ENCODE measurements at regions not wholly inside any gene's neighbourhood (a gene's known extent, or its start where the extent isn't known, plus 50 kb on each side); places are given as distances from the start of the nearest gene placed in this dataset.

DNA sequence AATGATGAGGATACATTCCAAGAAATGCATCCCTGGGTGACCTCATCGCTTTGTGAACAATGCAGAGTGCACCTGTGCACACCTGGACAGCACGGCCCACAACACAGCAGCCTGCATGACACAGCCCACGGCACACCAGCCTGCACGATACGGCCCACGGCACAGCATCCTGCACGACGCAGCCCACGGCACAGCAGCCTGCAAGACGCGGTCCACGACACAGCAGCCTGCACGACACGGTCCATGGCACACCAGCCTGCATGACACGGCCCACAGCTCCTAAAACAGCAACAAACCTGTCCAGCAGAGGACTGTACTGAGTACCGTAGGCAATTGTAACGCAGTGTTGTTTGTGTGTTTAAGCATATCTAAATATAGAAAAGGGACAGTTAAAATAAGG, 134.7 kb upstream of the PPP2R2D start:
- intact Hi-C loops (cut with micrococcal nuclease), result no loop called here

DNA sequence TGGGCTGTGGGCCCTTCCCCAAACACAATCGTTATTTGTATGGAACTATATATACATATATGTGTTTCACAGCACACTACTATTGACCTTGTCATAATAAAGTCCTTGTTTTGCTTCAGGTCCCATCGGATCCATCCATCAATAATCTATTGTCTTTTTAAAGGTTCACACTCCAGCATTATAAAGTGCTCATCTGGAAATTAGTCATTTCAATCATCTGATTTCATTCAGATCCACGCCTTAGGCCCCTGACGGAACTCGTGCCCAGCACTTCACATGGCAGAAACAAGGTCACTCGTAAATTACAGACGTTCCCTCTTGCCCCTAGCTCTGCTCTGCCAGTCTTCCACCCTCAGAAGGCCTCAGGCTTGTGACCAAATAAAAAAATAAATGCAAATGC, 133.1 kb upstream of the PPP2R2D start:
- intact Hi-C loops (cut with micrococcal nuclease), result no loop called here

DNA sequence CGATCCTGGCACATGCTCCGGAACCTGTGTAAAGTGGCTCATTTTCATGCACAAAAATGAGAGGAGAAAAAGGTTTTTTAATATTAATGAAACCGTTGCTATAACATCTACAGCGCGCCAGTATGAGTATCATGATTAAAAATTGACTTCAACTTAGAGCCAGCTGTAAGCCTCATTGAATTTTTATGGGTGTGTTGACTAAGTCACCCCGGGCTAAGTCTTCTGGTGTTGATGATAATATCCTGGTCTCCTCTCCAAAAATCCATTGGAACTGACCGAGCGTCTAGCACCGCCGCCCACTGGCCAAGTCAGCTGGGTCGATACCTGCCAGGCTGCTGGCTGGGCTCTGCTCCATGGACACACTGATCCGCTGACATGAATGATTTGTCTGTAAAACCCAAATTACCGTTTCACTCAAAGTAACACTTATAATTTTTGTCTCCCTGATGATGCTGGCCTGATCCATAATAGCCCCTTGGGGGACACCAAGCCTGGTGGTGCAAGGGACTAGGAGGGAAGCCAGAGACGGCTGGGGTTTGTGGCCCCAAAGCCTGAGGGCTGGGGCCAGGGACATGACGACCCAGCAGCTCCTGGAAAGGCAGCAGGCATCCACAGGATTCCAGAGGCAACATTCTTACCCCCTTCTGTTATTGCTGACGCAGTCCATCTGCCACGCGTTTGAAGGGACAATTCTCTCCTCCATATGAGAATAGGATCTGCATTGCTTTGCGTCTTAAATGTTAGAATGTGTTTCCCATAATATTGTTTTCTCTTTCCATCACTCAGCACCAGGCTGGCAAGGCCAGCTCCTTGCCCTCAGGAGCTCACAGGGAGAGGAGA, 131.0 kb upstream of the PPP2R2D start:
- intact Hi-C loops (cut with micrococcal nuclease), result no loop called here

DNA sequence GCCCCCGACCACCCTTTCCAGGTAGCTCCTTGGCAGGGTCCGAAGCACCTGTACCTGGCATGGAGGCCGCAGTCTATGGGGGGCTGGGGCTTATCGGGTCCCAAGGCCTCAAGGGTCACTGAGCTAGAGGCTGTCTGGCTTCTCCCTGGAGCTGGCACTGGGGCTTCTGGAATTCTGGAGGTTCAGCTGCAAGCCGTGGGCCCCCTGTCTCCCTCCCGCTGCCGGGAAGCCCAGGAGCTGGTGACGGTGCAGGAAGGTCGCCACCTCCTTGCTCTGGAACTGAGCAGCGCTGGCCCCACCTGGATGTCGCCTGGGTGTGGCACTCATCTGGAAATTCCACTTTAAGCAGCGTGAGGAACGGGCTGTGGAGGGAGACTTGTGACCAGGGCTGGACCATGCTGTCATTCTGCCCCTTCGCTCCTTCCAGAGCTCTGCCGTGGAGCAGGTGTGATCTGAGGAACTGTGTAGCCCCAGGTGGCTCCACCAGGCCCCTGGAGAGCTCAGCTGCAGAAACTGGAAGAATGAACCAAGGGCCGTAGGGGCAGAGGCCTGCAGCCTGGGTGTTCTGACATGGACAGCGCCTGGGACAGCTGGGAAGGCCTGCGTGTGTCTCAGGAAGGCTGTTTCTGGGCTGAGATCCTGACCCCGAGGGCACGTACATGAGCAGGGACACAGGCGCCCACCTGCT, 129.7 kb upstream of the PPP2R2D start:
- intact Hi-C loops (cut with micrococcal nuclease), result no loop called here

DNA sequence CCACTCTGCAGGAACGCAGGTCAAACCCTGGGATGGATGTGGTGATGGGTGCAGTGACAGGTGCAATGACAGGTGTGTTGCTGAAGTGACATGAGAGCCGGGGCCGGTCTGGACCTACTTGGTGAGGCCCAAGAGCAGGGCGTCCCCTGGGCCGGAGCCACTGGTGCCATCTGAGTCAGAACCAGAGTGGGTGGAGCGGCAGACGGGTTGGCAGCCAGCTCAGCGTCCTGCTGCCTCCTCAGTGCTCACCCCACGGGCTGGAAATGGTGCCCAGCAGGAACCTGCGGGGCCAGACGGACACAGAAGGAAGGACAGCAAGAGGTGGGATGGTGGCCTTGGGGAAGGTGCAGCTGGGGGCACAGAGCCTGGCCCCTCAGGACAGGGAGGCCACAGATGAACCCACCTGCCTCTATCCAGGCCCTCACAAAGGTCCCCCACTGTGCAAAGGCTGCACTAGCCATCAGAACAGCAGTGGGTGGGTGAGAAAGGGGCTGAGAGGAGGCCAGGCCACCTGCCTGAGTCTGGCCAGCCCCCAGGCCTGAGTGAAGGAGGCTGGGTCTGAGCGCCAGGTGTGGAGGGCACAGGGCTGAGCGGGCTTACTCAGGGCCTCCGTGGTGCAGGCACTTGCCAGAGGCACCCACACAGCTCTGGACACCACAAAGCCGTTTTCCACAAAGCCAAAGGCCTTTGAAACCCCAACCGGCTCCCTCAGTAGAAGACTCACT, 129.0 kb upstream of the PPP2R2D start:
- intact Hi-C loops (cut with micrococcal nuclease), result no loop called here

DNA sequence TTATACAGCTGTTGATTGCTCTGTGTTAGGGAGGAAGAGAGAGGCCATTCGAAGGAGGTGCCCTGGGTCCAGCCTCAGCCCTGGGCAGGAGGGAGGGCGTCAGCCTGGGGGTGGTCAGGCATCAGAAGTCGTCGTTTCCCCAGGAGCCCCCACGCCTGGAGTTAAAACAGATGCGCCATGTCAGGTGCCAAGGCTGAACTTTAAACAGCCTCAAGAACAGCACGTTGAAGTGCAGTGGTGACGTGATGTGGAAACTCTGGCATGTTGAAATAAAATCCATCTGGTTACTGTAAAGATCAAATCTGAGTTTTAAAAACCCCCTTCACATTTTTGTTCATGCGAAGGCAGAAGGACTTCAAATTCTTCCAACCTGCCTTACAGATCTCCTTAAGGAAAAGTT, 128.4 kb upstream of the PPP2R2D start:
- intact Hi-C loops (cut with micrococcal nuclease), result no loop called here

DNA sequence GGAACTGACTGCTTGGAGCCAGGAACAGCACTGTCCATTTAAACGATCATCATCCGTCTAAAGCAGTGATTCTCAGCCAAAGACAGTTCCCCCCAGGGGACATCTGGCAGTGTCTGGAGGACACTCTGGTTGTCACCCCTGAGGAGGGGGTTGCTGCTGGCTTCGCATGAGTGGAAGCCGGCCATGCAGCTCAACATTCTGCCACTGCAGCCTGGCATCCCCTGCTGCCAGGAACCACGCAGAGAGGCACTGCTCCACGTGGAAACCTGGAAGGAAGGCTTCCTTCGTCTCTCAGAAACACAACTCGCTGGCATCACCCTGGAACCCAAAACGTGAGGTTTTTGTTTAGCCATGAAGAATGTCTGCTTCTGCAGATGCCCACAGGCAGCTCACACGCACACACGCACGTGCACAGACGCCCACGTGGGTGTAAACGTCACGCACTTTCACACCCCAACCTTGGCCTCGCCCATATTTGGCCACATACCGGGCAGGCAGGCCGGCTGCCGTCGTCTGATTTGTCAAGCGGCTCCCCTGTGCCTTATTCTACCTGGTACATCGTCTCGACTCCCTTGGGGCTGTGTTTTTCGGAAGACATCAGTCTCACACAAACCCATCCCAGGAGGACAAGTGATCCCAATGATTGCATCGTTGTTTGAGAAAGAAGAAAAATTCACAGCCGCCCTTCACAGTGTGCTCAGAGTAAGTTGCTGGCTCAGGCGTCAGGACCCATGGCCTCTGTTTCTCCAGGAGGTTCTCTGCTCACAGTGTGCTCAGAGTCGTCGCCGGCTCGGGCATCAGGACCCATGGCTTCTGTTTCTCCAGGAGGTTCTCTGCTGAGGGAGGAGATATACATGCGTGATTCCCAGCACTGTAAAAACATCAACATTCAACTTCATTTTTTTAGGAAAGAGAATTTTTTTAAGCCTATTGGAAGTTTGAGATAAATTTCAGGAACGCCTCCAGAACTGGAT, 127.2 kb upstream of the PPP2R2D start:
- intact Hi-C loops (cut with micrococcal nuclease), result no loop called here

DNA sequence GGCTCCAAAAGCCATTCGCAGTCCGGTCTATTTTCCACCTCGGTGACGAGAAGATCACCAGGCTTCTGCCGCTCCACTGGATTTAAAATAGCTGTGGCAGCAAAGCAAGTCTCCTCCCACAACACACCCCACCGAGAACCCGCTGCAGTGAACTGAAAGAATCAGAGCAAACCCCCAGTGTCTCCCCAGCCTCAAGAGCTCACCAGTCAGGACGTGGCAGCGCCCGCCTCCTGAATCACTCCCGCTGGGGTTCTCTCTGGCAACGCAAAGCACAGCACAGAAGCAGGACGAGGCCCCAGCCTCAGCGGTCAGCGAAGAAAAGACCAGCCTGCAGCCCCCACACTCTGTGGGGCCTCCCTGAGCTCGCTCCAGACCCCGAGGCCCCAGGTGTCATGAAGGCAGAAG, 126.1 kb upstream of the PPP2R2D start:
- intact Hi-C loops (cut with micrococcal nuclease), result no loop called here

DNA sequence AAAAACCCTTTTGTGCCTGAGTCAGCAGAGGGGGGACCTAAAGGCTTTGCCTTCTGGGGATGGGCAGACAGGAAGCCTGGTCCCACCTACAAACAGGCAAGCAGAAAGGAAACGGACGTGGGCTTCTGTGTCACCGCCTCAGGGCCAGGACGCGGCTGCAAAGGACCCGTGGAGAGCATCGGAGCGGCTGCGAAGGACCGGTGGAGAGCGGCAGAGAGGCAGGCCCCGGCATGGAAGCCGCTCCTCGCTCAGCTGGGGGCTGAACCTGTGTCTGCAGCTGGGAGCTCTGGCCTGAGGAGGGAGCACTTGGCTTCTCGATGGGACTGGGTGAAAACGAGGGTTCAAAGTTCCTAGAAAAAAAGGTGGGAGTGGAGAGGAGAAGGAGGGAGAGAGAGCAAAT, 125.4 kb upstream of the PPP2R2D start:
- intact Hi-C loops (cut with micrococcal nuclease), result no loop called here

DNA sequence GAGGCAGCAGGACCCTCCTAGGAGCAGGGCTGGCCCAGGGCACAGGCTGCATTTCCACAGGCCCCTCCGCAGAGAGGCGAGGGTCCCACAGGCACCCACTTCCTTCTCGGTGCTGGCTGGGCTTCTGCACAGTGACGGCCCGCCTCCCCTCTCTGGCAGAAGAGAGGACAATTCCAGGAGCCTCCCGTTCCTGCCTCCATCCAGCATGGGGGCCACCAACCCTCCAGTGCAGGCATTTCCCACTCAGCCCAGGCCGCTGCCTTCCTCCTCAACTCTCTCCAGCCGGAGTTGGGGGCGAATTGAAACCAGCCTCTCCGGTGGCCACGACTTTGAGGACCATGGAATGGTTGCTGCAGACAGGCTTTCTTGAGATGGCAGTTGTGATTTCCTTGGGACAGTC, 125.0 kb upstream of the PPP2R2D start:
- intact Hi-C loops (cut with micrococcal nuclease), result no loop called here

DNA sequence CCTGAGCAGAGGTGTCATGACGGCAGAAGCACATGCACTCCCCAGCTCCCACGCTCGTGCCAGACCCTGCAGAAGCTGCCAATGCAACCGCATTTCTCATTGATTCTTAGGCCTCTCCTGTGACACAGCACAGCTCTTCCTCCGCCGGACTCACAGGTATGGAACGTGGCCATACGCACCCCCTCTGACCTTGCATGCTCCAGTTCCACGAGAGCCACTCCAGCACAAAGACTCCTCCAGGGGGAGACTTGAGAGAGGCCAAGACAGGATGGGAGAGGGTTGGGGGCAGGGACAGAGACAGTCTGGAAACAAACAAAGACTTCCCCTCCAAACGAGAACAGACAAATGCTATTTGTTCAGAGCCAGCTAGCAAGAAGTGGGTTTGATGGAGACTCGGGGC, 124.3 kb upstream of the PPP2R2D start:
- intact Hi-C loops (cut with micrococcal nuclease), result no loop called here

DNA sequence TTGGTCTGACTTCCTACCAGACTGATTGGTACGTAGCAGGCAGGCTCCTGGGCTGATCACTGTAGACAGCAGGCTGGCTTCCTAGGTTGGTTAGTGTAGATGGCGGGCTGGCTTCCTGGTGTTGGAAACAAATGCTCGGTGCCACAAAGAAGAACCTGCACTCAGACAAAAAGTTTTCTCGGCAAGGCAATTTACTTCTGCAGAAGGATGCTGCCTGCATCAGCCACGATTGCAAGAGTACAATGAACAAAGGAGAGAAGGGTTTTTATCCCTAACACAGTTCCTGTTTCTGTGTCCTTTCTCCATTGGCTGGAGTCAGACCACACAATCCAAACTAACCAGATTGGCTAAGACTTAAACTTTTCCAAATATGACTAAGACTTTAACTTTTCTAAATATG, 123.6 kb upstream of the PPP2R2D start:
- intact Hi-C loops (cut with micrococcal nuclease), result no loop called here

DNA sequence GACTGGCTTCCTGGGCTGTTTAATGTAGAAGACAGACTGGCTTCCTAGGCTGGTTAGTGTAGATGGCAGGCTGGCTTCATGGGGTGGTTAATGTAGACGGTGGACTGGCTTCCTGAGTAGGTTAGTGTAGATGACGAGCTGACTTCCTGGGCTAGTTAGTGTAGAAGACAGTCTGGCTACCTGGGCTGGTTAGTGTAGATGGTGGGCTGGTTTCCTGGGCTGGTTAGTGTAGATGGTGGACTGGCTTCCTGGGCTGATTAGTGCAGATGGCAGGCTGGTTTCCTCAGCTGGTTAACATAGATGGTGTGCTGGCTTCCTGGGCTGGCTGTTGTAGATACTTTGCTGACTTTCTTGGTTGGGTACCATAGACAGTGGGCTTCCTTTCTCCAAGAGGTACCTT, 122.9 kb upstream of the PPP2R2D start:
- intact Hi-C loops (cut with micrococcal nuclease), result no loop called here

DNA sequence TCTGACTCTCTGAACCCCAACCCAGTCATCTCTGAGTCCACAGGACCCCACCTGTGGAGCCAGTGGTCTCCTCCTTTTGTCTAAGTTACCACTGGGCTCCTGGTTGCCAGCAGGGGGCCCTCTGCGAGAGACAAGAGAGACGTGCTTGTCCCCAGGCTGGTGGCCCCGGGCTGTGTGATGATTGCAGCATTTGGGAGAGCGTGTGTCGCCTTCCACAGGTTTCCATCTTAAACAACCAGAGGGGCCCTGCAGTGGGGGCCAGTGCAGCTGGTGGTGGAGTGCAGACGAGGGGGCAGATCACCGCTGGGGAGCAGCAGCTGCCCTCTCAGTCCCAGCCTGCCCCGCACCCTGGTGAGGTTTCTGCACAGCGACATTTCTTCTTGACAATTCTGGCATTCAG, 122.4 kb upstream of the PPP2R2D start:
- intact Hi-C loops (cut with micrococcal nuclease), result no loop called here

DNA sequence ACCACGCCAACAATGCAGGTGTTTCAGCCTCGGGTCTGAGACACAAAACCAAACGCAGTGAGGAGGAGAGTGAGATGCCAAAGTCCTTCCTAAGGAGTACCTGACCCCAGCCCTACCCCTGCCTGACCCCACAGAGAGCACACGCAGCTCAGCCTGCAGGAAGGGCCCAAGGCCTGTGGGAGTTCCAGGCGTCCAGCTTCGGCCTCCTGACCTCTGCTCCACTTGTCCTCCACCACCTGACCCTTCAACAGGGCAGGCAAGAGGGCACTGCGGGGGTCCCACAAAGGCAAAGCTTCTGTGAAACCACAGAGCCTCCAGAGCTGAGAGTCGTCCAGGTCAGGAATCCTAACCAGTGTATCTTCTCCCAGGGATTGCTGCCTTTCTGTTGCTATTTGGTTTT, 122.0 kb upstream of the PPP2R2D start:
- intact Hi-C loops (cut with micrococcal nuclease), result no loop called here

DNA sequence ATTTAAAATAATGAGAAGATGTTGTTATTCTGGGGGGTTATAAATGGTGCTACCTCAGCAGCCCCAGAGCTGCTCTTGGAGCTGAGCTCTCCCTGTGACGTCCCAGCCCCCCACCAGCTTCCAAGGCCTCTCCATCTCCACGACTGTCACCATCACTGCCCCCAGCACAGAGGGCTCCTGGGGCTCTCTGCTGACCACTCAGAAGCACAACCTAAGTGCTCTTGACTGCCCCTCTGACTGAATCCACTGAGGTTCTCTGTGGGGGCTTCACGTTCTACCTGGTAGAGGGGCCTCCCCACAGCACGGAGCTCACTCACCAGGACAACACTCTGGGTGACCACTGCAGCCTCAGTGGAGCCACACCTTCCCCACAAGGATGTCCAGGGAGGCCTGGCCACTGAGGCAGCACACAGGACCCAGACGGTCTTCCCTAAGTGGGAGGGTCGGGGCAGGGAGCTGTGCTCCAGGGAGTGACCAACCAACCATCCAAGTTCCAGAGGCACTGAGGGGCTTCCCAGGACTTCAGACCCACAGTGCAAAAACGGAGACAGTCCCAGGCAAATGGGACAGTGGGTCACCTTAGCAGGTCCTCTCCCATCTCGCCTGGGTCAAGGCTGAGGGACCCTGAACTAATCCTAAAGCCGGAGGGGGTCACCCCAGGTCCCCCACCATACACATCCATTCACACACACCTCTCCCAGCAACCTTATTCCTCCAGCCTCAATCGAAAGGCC, 121.0 kb upstream of the PPP2R2D start:
- intact Hi-C loops (cut with micrococcal nuclease), result no loop called here

DNA sequence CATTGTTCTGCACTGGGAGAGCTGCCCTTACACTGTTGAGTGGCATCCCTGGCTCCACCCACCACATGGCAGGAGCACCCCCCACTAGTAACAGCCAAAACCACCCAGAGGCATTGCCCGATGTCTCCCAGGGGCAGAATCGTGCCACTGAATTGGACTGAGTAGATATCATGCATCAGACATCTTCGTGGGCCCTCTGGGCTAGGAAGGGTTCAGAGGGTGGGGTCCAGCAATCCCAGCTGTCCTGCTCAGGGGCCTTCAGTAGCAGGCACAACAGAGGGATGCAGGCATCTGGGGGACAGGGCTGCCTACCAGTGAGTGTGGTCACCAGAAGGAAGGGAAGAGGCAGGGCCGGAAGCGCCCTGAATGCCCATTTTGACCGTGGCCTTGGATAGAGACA, 119.7 kb upstream of the PPP2R2D start:
- intact Hi-C loops (cut with micrococcal nuclease), result no loop called here

DNA sequence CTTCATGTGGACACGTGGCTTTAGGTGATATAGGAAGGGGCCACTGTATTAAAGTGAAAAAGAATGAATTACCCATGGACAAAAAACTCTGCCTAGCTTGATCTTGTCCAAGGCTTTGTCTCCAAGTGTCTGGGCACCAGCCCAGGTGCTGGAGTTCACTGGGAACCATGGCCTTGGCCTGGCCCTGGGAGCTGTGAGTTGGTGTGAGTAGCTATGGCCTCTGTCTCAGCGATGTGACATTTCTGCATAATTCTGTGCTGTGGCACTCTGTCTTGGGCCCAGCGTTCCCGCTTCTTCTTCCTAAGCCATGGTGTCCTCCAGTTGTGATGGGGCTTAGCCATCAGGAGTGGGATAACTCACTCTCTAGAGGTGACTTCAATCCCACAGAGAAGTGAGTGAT, 119.0 kb upstream of the PPP2R2D start:
- intact Hi-C loops (cut with micrococcal nuclease), result no loop called here

DNA sequence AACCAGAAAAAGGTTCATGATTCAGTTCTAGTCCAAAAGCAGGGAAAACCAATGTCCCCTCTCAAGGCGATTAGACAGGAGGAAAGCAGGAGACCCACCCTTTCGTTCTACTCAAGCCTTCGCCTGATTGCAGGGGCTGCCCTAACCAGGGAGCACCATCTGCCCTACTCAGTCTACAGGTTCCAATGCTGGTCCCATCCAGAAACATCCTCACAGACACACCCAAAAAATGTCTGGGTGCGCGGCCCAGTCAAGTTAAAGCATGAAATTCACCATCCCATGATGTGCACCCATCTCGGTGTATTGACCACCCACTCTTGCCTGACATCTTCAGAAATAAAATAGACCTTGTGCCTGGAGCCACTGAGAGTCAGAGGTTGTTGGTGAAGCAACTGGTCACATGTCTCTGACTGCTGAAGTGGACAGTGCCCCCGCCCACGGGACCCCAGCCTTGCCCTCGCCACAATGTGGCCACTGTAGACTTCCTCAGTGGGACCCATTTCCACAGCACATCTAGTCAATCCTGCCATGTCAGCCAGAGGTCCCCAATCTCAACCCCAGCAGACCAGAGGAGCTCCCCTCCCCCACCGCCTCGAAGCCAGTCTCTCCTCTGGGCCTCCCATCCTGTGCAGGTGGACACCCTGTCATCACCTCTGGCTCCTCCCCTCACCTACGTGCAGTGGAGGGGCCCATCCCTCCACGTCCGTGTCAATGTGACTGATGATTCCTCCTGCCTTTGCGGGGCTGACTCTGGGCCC, 116.3 kb upstream of the PPP2R2D start:
- intact Hi-C loops (cut with micrococcal nuclease), result no loop called here

DNA sequence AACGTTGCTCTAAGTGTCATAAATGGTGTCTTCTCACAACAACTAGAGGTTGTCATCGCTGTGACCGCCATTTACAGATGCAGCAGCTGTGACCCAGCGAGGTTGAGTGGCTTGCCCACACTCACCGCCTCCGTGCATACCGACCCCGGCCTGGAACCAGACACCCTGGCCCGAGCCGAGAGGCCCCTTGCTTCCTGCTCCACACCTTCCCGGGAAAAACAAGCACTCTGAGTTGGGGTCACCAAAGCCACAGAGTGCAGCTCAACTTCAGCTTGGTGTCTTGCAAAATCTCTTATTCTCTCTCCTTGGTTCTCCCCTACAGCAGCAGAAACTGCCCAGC, 115.7 kb upstream of the PPP2R2D start:
- intact Hi-C loops (cut with micrococcal nuclease), result no loop called here
